ENCODE measurements at regions not wholly inside any gene's neighbourhood (a gene's known extent, or its start where the extent isn't known, plus 50 kb on each side); places are given as distances from the start of the nearest gene placed in this dataset.
"Not testable (repeated sequence)": the region's sequence is repeated elsewhere in the genome, so short reads cannot be mapped to it uniquely, and the experiment has no call there.

GRCh38 chr7:69395061-69395714, 203.1 kb upstream of the AUTS2 start:
- peak; percentile 87 for DNase-seq (ENCODE audit: low read depth)

DNA sequence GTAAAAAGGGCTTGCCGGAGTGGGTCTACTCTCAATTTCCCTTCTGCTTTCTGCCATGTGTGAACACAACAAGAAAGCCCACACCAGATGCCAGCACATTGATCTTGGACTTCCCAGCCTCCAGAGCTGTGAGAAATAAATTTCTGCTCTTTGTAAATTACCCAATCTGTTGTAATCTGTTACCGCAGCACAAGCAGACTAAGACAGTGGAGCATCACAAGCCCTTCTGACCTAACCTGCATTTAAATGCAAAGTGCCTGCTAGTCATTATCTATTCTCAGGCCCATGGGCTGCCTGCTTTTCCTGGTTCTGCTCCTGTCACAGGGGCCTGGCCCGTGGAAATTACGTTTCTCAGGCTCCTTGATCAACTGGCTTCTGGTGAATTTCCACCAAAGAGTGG, 199.3 kb upstream of the AUTS2 start:
- DNase-seq (ENCODE audit: low read depth): no peak

GRCh38 chr7:69399401-69399800, 198.9 kb upstream of the AUTS2 start:
- peak; percentile 35 for DNase-seq (ENCODE audit: low read depth)

- no peak for DNase-seq (ENCODE audit: low read depth)
Observed at GRCh38 chr7:69402696-69403095, 195.6 kb upstream of the AUTS2 start.

DNA sequence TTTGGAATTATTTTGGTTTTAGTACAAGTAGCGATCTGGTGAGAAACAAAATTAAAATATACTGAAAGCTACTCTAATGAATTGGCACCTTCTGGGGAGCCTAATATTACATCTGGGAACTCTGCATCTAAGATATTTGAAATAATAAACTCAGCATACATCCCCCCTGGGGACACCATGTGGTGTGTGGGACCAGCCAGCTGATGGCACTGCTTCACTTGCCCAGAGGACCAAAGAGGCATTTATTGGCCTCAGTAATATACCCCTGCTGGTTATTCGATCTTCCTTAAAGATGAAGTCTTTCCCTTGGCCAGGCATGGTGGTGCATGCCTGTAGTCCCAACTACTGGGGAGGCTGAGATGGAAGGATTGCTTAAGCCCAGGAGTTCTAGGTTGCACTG, 195.1 kb upstream of the AUTS2 start:
- DNase-seq (ENCODE audit: low read depth): no peak

DNA sequence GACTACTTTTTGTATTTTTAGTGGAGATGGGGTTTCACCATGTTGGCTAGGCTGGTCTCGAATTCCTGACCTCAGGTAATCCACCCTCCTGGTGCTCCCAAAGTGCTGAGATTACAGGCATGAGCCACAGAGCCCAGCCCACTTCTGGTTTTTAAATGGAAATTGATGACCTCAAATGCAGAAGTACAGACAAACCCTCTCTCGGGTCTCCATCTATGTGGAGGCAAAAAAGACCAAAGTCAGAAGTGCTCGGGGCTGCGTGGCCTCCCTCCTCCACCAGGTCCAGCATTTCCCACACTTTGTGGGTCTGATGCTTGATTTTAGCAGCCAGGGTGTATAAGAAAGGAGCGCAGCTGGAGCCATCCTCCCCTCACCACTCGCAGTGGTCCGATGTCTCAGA, 187.3 kb upstream of the AUTS2 start:
- DNase-seq (ENCODE audit: low read depth): no peak

DNA sequence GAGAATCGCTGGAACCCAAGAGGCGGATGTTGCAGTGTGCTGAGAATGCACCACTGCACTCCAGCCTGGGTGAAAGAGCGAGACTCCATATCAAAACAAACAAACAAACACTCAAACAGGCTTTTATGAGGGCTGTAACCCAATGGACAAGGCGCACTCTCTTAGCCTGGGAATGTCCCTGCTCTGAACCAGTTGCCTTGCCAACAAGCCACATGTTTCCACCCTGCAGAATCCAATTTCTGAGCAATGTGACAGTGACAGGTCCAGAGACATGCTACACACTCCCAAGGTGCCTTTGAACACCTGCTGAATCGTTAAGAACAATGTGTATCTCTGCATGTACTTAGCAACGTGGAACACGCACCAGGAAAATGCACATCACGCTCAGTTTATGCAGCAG, 186.8 kb upstream of the AUTS2 start:
- no peak for DNase-seq (ENCODE audit: low read depth)

DNA sequence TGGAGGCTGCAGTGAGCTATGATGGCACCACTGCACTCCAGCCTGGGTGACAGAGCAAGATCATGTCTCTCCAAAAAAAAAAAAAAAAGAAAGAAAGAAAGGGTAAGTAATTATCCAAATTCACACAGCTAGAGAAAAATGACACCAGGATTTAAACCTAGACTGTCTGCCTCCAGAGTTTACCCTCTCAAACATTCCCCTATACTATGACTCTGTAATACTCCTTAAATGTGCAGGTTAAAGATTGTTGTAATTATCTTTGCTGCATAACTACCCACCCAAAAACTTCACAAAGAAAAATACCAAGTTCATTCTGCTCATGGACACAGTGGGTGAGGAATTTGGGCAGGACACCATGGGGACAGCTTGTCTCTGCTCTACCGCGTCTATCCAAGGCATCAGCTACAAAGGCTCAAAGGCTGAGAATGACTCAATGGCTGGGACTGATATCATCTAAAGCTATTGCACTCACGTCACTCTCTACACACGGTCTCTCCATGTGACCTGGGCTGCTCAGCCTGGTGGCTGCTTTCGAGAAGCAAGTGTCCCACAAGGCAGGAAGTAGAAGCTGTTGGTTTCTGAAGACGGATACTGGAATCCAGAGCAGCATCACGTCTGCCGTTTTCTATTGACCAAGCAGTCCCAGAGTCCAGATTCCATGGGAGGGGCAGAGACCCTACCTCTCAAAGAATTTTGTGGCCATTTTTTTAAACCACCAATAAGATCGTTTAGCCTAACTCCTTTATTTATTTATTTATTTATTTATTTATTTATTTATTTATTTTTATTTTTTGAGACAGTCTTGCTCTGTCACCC, 185.7 kb upstream of the AUTS2 start:
- DNase-seq (ENCODE audit: low read depth): peak; percentile 69

GRCh38 chr7:69414555-69414954, 183.7 kb upstream of the AUTS2 start:
- no peak for DNase-seq (ENCODE audit: low read depth)

GRCh38 chr7:69418869-69419670, 179.2 kb upstream of the AUTS2 start:
- DNase-seq (ENCODE audit: low read depth): no peak

GRCh38 chr7:69419934-69420333, 178.3 kb upstream of the AUTS2 start:
- no peak for DNase-seq (ENCODE audit: low read depth)

DNA sequence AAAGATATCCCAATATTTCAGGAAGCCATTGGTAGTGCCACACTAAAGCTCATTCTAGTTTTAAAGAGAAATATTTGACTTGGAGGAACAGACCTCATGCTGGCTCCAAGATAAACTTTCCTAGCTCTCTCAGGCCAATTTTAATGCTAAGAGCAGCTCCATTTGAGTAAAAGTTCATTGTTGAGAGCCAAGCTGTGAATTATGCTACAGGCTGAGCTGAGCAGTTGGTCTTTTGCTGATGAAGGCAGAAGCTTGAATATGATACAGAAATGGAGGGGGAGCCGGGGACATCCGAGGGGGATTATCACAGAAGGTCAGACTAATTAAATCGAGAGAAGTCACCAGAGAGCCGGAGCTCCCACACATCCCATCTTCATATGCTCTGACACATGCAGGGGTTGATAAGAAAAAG, 175.7 kb upstream of the AUTS2 start:
- no peak for DNase-seq (ENCODE audit: low read depth)

- no peak for DNase-seq (ENCODE audit: low read depth)
Observed at GRCh38 chr7:69426705-69427104, 171.6 kb upstream of the AUTS2 start.

DNA sequence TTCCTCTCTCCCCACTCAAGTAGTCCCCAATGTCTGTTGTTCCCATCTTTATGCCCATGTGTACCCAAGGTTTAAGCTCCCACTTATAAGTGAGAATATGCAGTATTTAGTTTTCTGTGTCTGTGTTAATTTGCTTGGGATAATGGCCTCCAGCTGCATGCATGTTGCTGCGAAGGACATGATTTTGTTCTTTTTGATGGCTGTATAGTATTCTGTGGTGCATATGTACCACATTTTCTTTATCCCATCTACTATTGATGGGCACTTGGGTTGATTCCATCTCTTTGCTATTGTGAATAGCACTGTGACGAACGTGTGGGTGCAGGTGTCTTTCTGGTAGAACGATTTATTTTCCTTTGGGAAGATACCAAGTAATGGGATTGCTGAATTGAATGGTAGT, 170.2 kb upstream of the AUTS2 start:
- no peak for DNase-seq (ENCODE audit: low read depth)

DNA sequence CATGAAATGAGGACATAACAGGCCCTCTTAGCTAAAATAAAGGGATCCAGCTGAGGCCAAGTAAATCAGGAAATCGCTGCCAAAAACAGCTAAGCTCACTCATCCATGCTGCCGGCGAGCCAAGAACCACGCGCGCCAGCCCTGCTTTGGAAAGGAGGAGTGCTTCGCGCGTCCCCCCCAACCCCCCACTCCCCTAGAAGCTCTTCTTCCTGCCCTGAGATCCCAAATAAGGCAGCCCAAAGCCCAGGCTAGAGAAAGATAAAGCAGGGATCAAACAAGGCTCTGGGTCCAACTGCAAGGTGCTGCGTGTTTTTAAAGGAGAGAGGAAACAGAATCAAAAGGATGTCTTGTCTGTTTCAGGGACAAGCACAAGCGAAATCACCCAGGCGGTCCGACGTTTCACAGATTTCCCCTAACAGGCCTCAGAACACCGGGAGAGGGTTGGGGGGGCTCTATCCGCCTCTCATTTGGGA, 168.3 kb upstream of the AUTS2 start:
- DNase-seq (ENCODE audit: low read depth): no peak

GRCh38 chr7:69430384-69431021, 167.8 kb upstream of the AUTS2 start:
- no peak for DNase-seq (ENCODE audit: low read depth)

DNA sequence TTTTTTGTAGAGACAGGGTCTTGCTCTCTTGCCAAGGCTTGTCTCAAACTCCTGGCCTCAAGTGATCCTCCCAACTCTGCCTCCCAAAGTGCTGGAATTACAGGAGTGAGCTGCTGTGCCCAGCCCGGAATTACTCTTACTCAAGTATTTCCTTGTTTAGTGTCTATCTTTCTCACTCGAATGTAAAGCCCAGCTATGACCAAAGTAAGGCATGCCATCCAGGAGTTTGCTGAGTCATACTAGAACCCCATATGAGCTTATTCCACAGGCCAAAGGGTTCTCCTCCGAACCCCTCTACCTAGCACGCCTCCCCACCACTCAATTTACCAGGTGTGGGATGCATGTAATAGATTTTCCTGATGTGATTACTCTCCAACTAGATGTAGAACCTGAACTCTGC, 166.6 kb upstream of the AUTS2 start:
- no peak for DNase-seq (ENCODE audit: low read depth)

GRCh38 chr7:69432276-69432675, 166.0 kb upstream of the AUTS2 start:
- DNase-seq (ENCODE audit: low read depth): not testable (repeated sequence)

DNA sequence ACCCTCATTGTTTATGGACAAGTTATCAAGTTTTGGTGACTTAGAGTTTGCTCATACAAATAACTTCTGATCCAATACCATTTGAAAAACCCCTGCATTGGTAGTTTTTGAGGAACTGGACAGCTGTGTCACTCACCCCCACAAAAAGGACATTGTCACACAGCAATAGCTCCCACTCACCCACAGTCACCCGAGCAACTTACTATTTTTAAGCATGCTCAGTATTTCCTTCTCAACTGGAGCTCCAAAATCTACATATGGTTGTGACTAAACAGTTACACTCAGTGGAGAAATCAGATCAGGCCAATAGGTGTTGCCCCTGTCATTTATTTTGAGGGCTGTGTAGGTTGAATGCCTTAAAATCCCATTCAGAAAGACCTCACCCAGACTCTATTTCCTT, 165.2 kb upstream of the AUTS2 start:
- DNase-seq (ENCODE audit: low read depth): no peak

GRCh38 chr7:69434398-69434815, 163.9 kb upstream of the AUTS2 start:
- DNase-seq (ENCODE audit: low read depth): no peak

GRCh38 chr7:69435711-69436110, 162.6 kb upstream of the AUTS2 start:
- no peak for DNase-seq (ENCODE audit: low read depth)

- no peak for DNase-seq (ENCODE audit: low read depth)
Observed at GRCh38 chr7:69436946-69437345, 161.3 kb upstream of the AUTS2 start.
